Thymus (tissue), 11 donors: ENCODE measurements at regions not wholly inside any gene's neighbourhood (a gene's known extent, or its start where the extent isn't known, plus 50 kb on each side); places are given as distances from the start of the nearest gene placed in this dataset.

ENCODE experiments used
- DNase-seq, 9 donors: peaks; one replicate each; pipeline ENCODE4 v3.0.0-alpha.2; 2013; ENCODE audit warnings: low spot score in 9 of 9, low read depth in 6 of 9, missing footprints in 1 of 9
- H3K27ac ChIP-seq, 2 donors: one replicate each; pipeline ENCODE4 v1.5.1; 2013; ENCODE audit warnings: control low read depth in 1 of 2, low read depth in 1 of 2, low read length in 1 of 2, mild to moderate bottlenecking in 1 of 2, moderate library complexity in 1 of 2
- H3K27me3 ChIP-seq, 2 donors: one replicate each; pipeline ENCODE4 v1.5.1; 2013; ENCODE audit warnings: low read length in 1 of 2; ENCODE audit not compliant: control insufficient read depth in 2 of 2, insufficient read depth in 1 of 2
- H3K36me3 ChIP-seq, 2 donors: one replicate each; pipeline ENCODE4 v1.5.1; 2013; ENCODE audit warnings: low read length in 1 of 2, mild to moderate bottlenecking in 1 of 2, moderate library complexity in 1 of 2; ENCODE audit not compliant: control insufficient read depth in 2 of 2, insufficient read depth in 2 of 2
- H3K4me1 ChIP-seq, 2 donors: one replicate each; pipeline ENCODE4 v1.5.1; 2013; ENCODE audit warnings: low read length in 2 of 2; ENCODE audit not compliant: control insufficient read depth in 2 of 2, insufficient read depth in 2 of 2
- H3K4me3 ChIP-seq, 2 donors: one replicate each; pipeline ENCODE4 v1.5.1; 2013; ENCODE audit warnings: low read length in 2 of 2, control low read depth in 1 of 2, mild to moderate bottlenecking in 1 of 2
- H3K9me3 ChIP-seq, 2 donors: one replicate each; pipeline ENCODE4 v1.5.1; 2013; ENCODE audit warnings: low read length in 1 of 2, mild to moderate bottlenecking in 1 of 2; ENCODE audit not compliant: control insufficient read depth in 2 of 2, insufficient read depth in 1 of 2
- WGBS: extraction: QIAGEN DNeasy Blood & Tissue Kit; methylation state at CpG from one replicate; pipeline ENCODE4 v1.1.7; 2013; 5-methylcytosine and 5-hydroxymethylcytosine counted together
- donor health status: healthy.

GRCh38 chr18:67200665-67201064 lies 315.9 kb downstream of the DSEL start:
- 92% methylated on average over 8 of the region's 8 CpGs for WGBS
- no peak for DNase-seq

GRCh38 chr18:67199993-67200617 lies 316.4 kb downstream of the DSEL start:
- DNase-seq = peak in 7 of 9 donors; percentile 5 to 45 (median 20)
- no peaks in the 10 kb centered on the region for H3K27me3 ChIP-seq

More at GRCh38 chr18:67200665-67201064, 315.9 kb downstream of the DSEL start:
- H3K36me3 ChIP-seq = no peaks in the 10 kb centered on the region
- no peaks in the 10 kb centered on the region for H3K4me1 ChIP-seq
- H3K4me3 ChIP-seq = no peak overlapping the region
- H3K27me3 ChIP-seq = no peaks in the 10 kb centered on the region
- H3K27ac ChIP-seq = no peak overlapping the region
- H3K9me3 ChIP-seq = no peaks in the 10 kb centered on the region

GRCh38 chr18:67194886-67195285 lies 321.6 kb downstream of the DSEL start:
- Histone ChIP-seq H3K9me3 (no peaks in the 10 kb centered on the region), H3K27me3 (no peaks in the 10 kb centered on the region), H3K4me1 (no peaks in the 10 kb centered on the region), H3K27ac (no peak overlapping the region), H3K36me3 (no peaks in the 10 kb centered on the region), H3K4me3 (no peak overlapping the region)
- WGBS = 15% methylated on average over 5 of the region's 5 CpGs
- no peak for DNase-seq

More at GRCh38 chr18:67199993-67200617, 316.4 kb downstream of the DSEL start:
- WGBS = 55% methylated on average over 3 of the region's 3 CpGs
- no peak overlapping the region for H3K27ac ChIP-seq
- no peaks in the 10 kb centered on the region for H3K4me1 ChIP-seq
- H3K36me3 ChIP-seq = no peaks in the 10 kb centered on the region
- H3K9me3 ChIP-seq = no peaks in the 10 kb centered on the region
- H3K4me3 ChIP-seq = no peak overlapping the region

DNA sequence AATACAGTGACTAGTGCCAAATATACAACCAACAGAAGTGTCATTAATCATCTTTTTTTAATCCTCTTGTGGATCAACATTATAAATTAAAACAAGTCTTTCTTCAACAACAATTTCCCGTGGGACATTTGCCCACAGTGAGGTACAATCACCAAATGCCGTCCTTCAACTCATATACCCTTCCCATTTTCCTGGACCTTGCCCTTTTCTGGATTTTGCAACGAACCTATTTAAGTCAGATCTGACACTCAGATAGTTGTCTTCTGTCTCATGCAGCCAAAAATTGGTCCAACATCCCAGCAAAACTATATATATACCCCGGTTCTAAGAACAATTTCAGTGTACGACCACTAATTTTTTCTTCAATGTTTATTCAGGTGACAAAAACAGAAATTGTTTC lies 324.0 kb downstream of the DSEL start:
- no peak for DNase-seq
- Histone ChIP-seq H3K4me1 (no peaks in the 10 kb centered on the region), H3K9me3 (no peaks in the 10 kb centered on the region), H3K36me3 (no peaks in the 10 kb centered on the region), H3K27ac (no peak overlapping the region), H3K27me3 (no peaks in the 10 kb centered on the region), H3K4me3 (no peak overlapping the region)
- 83% methylated on average over 5 of the region's 5 CpGs for WGBS

- 74% methylated on average over 4 of the region's 4 CpGs for WGBS
- Histone ChIP-seq H3K9me3 (no peaks in the 10 kb centered on the region), H3K27me3 (no peaks in the 10 kb centered on the region), H3K27ac (no peak overlapping the region), H3K36me3 (no peaks in the 10 kb centered on the region), H3K4me3 (no peak overlapping the region), H3K4me1 (no peaks in the 10 kb centered on the region)
- DNase-seq = no peak
Observed at GRCh38 chr18:67183398-67183797, 333.1 kb downstream of the DSEL start.

GRCh38 chr18:67179726-67180125 lies 336.8 kb downstream of the DSEL start:
- Histone ChIP-seq H3K9me3 (no peaks in the 10 kb centered on the region), H3K4me1 (no peaks in the 10 kb centered on the region), H3K27me3 (no peaks in the 10 kb centered on the region), H3K4me3 (no peak overlapping the region), H3K27ac (no peak overlapping the region), H3K36me3 (no peaks in the 10 kb centered on the region)
- no peak for DNase-seq
- 87% methylated on average over 3 of the region's 3 CpGs for WGBS

DNA sequence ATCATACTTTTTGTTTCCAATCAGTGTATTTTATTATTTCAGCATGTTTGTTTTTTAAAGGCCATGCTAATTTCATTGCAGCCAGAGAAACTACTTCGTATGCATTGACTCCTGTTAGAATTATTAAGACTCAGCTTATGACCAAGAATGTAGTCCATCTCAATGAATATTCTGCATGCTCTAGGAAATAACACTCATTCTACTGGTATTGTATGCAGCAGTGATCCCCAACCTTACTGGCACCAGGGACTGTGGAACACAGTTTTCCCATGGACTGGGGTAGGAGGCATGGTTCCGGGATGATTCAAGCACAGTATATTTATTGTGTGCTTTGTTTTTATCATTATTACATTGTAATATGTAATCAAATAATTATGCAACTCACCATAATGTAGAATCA lies 356.9 kb downstream of the DSEL start:
- H3K27ac ChIP-seq = no peak overlapping the region
- H3K4me1 ChIP-seq = no peaks in the 10 kb centered on the region
- no peaks in the 10 kb centered on the region for H3K27me3 ChIP-seq
- no peak for DNase-seq
- H3K36me3 ChIP-seq = no peaks in the 10 kb centered on the region
- WGBS = 92% methylated on average over 2 of the region's 2 CpGs
- no peak overlapping the region for H3K4me3 ChIP-seq
- no peaks in the 10 kb centered on the region for H3K9me3 ChIP-seq

DNA sequence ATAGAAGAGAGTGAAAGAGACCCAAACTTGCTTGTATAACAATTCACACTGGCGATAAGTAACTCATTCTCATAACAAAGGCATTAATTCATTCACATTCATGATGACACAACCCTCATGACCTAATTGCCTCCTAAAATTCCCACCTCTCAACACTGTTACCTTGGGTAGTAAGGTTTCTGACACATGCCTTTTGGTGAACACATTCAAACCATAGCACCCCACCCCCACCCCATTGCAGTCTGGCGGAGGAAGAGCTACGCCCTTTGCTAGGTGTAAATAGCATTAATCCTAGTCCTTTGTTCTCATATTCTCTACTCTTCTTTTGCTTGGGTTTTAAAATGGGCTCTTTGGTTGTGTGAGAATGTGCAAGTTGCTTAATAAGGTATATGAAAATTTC lies 361.5 kb downstream of the DSEL start:
- no peak for DNase-seq
- Histone ChIP-seq H3K9me3 (no peaks in the 10 kb centered on the region), H3K4me3 (no peak overlapping the region), H3K36me3 (no peaks in the 10 kb centered on the region), H3K27ac (no peak overlapping the region), H3K27me3 (no peaks in the 10 kb centered on the region), H3K4me1 (no peaks in the 10 kb centered on the region)
- WGBS = 97% methylated on average over 3 of the region's 3 CpGs

GRCh38 chr18:67151366-67151765 lies 365.2 kb downstream of the DSEL start:
- Histone ChIP-seq H3K4me1 (no peaks in the 10 kb centered on the region), H3K27me3 (no peaks in the 10 kb centered on the region), H3K9me3 (no peaks in the 10 kb centered on the region), H3K4me3 (no peak overlapping the region), H3K36me3 (no peaks in the 10 kb centered on the region), H3K27ac (no peak overlapping the region)
- DNase-seq = no peak
- WGBS = 97% methylated on average over 6 of the region's 6 CpGs
